ENCODE measurements at regions not wholly inside any gene's neighbourhood (a gene's known extent, or its start where the extent isn't known, plus 50 kb on each side); places are given as distances from the start of the nearest gene placed in this dataset.

DNA sequence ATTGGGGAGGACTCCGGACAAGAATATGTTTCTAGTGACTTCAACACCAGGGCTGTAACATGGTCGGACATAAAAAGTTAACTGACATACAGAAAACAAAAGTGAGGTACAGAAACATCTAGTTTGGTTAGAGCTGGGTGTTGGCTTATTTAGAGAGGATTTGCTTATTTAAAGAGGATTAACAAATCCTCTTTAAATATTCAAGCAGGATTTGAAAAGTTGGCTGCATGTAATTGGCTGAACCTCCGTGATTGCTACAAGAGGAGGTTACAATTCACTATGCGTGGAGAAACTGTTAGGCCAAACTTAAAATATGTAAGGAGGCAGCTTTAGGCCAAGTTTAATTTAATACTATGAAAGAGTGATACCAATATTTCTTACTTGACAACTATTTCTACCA, 2707.4 kb downstream of the ARAP2 start:
- FAIRE-seq (no peak), DNase-seq (ENCODE audit: insufficient read length, low spot score) (no peak)

DNA sequence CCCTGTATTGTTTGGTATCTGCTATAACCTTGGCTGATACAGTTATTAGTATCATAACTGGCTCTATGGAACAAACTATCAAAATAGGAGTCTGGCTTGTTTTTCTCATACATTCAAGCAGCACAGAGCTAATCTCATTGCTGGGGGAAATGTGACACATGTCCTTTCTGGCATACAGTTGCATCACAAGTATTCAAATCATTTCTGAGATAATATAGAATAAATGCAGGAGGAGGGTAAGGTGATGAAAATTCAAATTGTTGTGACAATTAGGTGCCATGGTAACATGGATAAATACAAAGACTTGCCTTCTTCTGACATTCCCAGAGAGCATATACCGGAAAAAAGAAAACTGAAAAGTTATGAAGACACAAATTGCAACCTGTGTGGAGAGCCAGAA, 2706.8 kb downstream of the ARAP2 start:
- DNase-seq (ENCODE audit: insufficient read length, low spot score) (no peak), FAIRE-seq (no peak)

GRCh38 chr4:33543941-33544450, 2700.3 kb downstream of the ARAP2 start:
- no peak for DNase-seq (ENCODE audit: insufficient read length, low spot score)
- no peak for FAIRE-seq

DNA sequence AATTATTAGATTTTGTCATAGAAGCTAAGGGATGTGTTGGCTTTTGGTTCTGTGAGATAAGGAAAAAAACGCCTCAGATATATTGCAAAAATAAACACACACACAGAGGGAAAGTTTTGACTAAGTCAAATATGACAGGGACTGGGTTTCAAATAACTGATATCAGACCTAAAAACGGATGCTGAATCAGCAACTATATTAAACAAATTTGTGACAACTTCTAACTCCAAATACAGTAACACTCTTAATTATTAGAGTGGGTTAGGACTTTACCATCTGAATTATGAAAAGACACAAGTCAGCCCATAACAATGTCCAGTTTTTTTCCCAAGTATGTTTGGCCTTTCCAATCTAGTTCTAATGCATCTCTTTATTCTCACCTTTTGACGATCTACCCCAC, 2693.1 kb downstream of the ARAP2 start:
- FAIRE-seq (no peak), DNase-seq (ENCODE audit: insufficient read length, low spot score) (no peak)

GRCh38 chr4:33561259-33561658, 2683.1 kb downstream of the ARAP2 start:
- FAIRE-seq (no peak), DNase-seq (ENCODE audit: insufficient read length, low spot score) (no peak)

- no peak for FAIRE-seq
- DNase-seq (ENCODE audit: insufficient read length, low spot score) = no peak
These were observed 2677.7 kb downstream of the ARAP2 start for GRCh38 chr4:33566649-33567048.

DNA sequence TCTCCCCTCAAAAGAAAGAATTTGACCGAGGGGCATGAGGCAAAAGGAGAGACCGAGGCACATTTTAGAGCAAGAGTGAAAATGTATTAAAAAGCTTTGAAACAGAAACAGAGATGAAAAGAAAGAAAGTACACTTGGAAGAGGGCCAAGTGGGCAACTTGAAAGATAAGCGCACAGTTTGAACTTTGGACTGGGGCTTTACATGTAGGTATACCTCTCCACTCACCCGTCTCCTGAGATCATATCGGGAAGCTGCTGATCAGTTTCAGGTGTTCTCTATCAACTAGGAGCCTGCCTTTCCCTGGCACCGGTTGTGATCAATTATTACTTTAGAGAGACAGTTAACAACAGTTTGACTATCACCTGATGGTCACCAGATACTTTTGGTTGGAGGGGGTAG, 2666.5 kb downstream of the ARAP2 start:
- FAIRE-seq (no peak), DNase-seq (ENCODE audit: insufficient read length, low spot score) (no peak)

DNA sequence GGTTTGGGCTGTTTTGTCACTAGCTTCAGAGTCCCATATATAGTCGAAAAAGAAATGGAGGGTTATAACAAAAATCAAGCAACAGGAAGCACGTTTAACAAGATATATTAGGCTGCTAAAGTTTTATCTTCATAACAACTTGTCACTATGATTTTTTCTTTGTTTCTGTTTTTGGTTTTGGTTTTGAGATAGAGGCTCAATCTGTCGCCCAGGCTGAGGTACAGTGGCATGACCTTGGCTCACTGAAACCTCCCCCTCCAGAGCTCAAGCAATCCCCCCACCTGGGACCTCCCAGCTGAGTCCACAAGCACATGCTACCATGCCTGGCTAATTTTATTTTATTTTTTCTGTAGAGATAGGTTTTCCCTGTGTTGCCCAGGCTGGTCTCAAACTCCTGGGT, 2664.4 kb downstream of the ARAP2 start:
- DNase-seq (ENCODE audit: insufficient read length, low spot score) (no peak), FAIRE-seq (no peak)

GRCh38 chr4:33592701-33593100, 2651.6 kb downstream of the ARAP2 start:
- no peak for FAIRE-seq
- no peak for DNase-seq (ENCODE audit: insufficient read length, low spot score)

DNA sequence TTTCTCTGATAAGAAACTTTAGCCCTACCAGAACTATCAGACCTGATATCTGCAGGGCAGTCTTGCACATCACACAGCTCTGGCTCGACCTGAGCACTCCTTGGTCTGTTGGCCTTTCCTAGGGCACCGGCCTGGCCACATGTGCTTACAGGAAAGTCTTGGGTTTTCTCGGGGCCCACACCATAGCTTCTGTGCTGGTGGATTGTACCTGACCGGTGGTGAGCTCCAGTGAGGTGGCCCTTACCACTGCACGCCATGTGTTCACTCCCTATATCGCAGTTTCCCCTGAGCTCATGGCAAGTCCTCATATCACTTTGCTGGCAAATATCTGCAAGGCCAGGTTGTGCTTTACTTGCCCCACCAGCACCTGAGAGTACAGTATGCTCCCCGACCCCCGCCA, 2637.4 kb downstream of the ARAP2 start:
- DNase-seq (ENCODE audit: insufficient read length, low spot score) = no peak
- FAIRE-seq = no peak

GRCh38 chr4:33616121-33616520, 2628.2 kb downstream of the ARAP2 start:
- DNase-seq (ENCODE audit: insufficient read length, low spot score) (no peak), FAIRE-seq (no peak)

DNA sequence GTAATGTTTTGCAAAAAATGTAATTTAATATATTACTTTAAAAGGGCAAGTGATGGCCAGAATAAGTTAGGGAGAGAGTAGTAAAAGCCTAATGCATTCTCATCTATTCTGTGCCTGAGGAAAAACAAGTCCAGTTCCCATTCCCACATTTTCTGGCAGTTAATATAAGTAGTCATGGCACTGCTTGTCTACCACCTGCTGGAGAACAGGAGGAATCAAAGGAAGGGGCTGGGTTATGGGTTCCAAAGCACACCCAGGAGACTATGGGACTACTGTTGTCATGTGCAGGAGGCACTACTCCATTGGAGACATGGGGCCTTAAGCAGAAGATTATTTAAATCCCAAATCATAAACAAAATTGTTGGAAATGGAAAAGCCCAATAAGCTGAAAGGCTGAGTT, 2618.6 kb downstream of the ARAP2 start:
- DNase-seq (ENCODE audit: insufficient read length, low spot score) = no peak
- FAIRE-seq = no peak

- FAIRE-seq = no peak
- no peak for DNase-seq (ENCODE audit: insufficient read length, low spot score)
These were observed 2618.1 kb downstream of the ARAP2 start for GRCh38 chr4:33626221-33626620.

GRCh38 chr4:33628296-33628695, 2616.0 kb downstream of the ARAP2 start:
- no peak for FAIRE-seq

GRCh38 chr4:33649015-33649414, 2595.3 kb downstream of the ARAP2 start:
- no peak for FAIRE-seq
- DNase-seq (ENCODE audit: insufficient read length, low spot score) = no peak

More at GRCh38 chr4:33628296-33628695, 2616.0 kb downstream of the ARAP2 start:
- DNase-seq (ENCODE audit: insufficient read length, low spot score) = no peak

GRCh38 chr4:33649471-33649870, 2594.8 kb downstream of the ARAP2 start:
- FAIRE-seq = no peak

GRCh38 chr4:33650036-33650435, 2594.3 kb downstream of the ARAP2 start:
- FAIRE-seq = no peak
- DNase-seq (ENCODE audit: insufficient read length, low spot score) = no peak

More at GRCh38 chr4:33649471-33649870, 2594.8 kb downstream of the ARAP2 start:
- no peak for DNase-seq (ENCODE audit: insufficient read length, low spot score)

DNA sequence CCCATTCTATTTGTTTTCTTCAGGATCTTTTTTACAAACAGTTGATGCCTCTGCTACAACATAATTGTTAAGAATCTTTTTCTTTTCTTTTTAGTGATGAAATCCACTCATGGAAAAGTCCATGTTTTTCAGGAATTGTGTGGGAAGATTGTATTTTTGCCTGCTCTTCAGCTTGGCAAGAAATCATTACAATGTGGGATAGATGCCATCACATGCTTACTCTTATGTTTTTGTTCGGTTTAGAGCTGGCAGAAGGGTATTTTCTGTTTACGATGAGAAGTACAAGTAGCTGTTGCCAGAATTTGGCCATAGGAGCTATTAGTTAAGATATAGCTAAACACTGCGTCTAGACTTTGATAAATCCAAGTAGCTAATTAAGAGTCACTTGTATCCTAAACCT, 2585.3 kb downstream of the ARAP2 start:
- no peak for DNase-seq (ENCODE audit: insufficient read length, low spot score)
- FAIRE-seq = no peak

- FAIRE-seq (no peak), DNase-seq (ENCODE audit: insufficient read length, low spot score) (no peak)
These were observed 2582.7 kb downstream of the ARAP2 start for GRCh38 chr4:33661636-33662035.

DNA sequence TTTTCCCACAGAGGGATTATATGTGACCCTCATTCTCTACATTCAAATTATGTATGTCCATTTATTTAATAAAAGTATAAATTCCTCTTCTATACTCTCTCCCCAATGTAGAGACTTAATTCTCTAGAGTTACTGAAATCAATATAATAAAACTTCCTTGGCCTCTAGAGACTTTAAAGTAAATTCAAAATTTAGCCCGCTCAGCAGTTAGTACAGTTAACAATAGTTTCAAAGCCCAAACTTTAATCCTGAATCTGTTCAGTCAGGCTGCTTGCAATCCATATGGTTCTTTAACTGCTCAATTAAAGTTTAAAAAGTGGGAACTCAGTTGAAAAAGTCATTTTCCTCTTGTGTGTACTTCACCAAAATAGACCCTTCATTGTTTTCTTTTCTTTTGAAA, 2558.4 kb downstream of the ARAP2 start:
- no peak for DNase-seq (ENCODE audit: insufficient read length, low spot score)
- FAIRE-seq = no peak

GRCh38 chr4:33696041-33696440, 2548.3 kb downstream of the ARAP2 start:
- no peak for FAIRE-seq
- DNase-seq (ENCODE audit: insufficient read length, low spot score) = no peak

DNA sequence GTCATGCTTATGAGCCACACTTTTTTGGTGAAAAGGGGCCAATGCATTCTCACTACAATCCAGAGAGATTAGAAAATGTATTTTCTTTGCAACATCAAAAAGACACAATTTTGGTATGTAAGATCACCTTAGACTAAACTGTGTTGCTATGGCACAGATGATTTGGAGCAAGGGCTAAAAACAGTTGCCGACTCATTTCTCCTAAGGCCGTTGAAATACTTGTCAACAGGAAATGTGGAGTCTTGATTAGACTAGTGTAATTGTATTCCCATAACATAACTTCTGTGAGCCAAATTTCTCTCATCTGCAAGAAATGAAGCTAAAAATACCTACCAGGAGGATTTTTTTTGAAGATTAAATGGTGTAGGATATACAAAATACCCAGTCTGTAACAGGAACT, 2547.7 kb downstream of the ARAP2 start:
- no peak for FAIRE-seq
- no peak for DNase-seq (ENCODE audit: insufficient read length, low spot score)

GRCh38 chr4:33709247-33709646, 2535.1 kb downstream of the ARAP2 start:
- FAIRE-seq = no peak
- no peak for DNase-seq (ENCODE audit: insufficient read length, low spot score)

Measured in GM19239 (cell line).